ENCODE measurements at regions not wholly inside any gene's neighbourhood (a gene's known extent, or its start where the extent isn't known, plus 50 kb on each side); places are given as distances from the start of the nearest gene placed in this dataset.

DNA sequence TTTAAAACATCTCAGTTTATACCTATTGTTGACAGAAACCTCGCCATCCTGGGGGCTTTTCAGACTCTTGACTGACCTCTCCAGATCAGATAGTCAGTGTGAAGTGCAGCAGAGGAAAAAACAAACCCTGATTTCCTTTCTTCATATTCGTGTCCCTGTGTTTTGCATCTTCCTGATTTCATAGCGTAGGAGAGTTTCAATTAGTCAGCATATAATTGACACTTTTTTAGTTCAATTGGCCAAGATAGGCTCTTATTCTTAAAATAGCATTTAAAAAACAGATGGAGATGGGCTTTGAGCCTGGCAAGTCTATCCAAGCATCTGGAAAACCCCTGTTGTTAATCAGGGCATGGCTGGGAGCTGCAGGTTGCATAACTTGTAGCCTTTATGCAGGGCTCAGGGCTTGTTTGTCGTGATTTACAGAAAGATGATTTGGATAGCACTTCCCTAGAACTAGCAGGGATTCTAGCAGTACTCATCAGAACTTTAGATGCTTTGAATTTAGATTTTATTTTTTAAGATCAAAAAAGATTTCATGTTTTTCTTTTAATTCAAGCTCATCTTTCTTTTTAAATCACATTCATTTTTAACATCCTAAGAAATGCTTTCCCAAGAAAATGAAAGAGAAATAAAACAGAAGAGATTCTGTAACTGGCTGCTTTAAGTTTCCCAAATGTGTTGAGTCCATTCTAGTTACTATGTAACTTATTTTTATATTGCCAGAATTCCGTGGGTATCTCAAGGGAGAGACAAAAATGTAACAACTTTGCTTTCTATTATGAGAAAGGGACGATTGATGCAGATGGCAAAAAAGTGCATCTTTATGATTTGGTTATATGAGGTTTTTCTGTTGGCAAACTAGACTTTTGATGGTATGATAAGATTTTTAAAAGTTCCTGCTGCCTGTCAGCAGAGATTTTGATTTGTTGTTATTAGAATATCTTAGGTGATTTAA, 270.8 kb upstream of the FZD8 start:
- DNase-seq: no peak

DNA sequence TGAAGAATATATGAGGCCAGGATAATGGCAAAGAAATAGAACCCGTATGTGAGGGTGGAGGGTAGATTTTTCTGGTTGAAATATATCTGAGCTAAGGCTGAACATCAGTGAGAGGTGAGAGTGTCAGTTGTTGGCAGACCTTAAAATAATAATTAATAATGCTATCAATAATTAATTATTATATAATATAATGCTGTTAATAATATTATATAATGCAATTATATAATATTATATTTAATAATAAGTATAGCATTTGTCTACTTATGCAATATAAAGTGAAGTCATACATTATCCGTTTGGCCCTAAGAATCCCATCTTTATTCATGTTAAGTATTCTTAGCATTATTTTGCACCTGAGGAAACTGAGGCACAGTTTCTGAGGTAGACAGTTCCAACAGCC, 269.9 kb upstream of the FZD8 start:
- DNase-seq: no peak

DNA sequence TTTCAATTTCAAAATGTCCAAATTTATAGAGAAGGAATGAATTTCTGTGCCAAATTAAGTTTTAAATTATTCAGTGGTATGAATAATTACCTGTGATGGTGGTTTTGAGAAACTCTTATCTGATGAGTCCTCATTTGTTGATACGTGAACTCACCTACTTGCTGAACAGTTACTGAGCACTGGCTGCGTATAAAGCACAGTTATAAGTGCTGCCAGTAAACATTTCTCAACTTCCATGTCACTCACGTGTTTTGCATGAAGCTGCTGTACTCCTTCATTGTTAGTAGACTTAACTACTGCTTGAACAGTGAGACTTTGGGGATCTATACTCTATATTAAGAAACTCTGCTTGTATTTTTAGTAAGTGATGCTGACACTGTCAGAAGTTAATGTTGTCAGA, 269.1 kb upstream of the FZD8 start:
- no peak for DNase-seq

DNA sequence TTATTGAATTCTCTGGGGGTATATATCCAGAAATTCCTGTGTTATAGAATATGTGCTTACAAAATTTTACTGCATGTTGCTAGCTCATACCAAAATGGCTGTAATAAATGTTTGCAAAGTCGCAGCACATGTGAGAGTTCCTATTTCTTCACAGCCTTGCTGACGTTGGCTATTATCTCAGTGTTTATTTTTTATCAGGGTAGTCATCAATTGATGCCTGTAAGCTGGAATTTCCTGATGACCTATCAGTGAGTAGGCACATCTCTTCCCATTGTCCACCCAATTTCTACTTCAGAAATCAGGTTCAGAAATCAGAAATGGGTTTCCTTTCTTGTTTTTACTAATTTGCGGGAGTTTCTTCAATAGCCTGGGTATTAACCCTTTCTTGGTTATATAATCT, 268.1 kb upstream of the FZD8 start:
- no peak for DNase-seq

DNA sequence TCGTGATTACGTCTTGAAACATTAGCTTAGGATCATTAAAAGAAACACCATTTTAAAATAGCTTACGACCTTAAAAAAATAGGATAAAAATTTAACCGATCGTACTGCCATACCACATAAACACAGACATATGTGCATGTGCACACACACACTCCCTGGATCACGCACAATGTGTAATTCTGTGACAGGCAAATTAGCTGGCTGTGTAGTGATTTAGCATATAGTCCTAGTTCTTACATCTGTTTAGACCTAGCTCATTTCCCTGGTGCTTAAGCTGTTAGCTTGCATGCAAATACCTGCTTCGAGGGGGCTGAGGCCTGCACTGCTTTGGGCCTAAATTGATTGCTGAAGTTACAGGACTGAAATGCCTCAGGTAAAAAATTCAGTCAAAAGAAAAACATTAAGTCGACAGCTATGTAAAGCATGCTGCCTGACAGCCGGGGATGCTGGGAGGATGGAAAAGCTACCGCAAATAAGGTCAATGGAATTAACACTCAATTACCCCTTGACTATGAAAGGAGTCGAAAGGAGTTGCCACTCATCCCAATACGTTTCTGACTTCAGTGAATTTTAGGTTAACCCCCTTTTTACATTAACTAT, 267.1 kb upstream of the FZD8 start:
- DNase-seq: no peak

DNA sequence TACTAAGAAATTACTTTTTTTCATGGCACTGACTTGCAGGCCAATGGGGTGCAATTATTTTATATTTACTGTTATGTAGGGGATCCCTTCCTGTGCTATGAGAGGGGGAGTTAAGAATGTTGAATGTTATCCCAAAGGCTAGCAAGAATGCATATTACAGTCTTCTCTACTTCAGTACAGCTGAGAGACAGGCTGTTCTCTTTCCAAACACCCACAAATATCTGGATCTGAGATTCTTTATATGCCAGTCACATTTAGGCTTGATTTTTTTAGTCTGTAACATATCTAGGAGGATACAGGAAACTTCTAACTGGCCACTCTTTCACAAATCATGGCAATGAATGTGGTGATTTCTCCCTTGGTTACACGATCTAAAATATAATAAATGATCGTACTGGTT, 266.4 kb upstream of the FZD8 start:
- DNase-seq: no peak

DNA sequence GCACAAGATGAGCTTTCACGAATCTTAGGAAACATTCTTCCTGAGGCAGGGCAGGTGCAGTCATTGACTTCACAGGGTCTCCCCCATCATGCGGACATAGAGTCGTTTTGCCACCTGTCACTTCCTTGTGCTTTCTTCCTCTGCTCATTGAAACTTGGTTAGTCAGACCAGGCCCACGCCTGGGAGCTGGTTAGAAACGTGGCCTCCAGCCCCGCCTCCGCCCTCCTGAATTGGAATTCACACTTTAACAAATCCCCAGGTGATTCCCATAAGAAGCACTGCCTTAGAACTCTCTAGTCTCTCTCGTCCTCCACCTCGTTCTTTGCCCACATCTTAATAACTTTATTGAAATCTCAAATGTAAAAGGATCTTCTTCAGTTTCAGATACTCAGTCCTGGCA, 265.5 kb upstream of the FZD8 start:
- DNase-seq: no peak

DNA sequence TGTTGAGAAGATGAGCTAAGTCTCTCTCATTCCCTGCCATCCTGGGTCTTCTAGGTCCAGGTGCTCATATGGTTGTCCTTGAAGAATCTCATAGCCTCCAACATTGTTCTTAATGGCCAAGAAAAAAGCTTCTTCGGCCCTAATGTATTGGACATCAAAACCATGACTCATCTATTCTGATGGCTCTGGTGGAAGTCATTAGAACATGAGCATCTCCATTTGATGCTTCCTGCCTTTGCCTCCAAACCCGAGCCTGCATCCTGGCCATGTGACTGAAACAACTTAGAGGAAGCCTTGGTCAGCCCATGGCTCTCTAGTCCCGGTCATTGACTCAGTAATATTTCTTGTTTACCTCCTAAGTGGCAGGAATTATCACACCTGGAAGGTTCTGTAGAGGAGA, 264.1 kb upstream of the FZD8 start:
- no peak for DNase-seq

DNA sequence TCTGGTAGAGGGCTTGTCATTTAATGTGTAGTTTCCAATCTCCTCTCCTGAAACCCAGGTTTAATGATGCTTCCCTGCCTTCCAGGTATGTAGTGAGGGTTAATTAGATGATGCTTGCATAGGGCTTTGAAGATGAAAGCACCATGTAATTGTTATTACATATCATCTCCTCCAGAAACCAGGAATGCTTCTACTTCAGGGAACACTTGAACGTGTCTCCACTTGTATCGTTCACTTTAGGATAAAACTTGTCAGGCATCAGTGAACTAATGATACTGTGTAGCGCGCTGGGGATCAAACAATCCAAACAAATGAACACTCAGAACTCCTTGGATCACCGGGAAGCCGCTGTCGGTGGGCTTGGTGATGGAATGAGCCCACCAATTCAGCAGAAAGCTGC, 260.9 kb upstream of the FZD8 start:
- no peak for DNase-seq

DNA sequence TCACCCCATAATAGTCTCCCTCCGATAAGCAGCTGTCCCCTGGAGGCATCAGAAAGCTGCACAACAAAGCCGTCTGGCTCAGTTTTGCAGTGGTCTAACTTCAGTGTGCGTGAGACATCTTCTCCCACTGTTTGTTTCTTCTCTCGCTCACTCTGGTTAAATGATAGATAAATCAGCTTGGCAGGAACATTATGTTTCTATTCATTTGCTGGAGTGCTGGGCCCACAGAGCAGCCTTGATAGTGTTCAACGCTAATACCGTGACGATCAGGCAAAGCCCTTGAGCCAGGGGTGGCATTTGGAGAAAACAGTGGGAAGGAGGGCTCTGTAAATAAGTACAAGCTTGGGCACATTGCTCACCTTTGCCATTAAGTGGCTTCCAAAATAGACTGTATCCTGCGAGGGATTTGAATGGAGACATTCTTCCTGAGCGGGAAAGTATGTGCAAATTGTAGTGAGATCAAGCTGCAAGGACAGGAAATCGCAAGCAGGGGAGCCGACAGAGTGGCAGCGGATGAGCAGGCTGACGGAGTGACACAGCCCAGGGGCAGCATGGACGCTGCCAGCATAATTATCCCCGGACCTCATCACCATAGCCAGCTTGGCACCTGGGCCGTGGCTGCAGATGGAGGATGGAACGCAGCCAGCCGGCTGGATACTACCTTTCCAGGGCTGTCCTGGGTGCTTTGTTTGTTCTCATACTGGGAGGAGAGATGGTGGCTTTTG, 256.8 kb upstream of the FZD8 start:
- DNase-seq: no peak

DNA sequence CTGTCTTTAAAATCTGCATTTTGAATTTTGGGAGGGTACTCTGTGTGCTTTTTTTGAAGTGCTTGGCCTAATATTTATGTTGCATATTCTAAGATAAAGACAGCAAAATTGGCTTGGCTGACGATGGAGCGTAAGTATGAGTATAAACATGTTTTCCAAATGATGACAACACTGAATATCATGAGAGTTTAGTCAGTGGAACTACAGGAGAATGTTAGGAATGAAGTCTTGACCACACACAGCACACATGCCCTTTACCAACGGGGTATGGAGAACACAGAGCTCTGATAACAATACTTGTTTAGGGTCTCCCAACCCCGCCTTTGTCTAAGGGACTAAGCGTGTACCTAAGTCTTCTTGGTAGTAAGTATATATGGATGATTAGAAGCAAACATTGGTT, 253.9 kb upstream of the FZD8 start:
- no peak for DNase-seq

DNA sequence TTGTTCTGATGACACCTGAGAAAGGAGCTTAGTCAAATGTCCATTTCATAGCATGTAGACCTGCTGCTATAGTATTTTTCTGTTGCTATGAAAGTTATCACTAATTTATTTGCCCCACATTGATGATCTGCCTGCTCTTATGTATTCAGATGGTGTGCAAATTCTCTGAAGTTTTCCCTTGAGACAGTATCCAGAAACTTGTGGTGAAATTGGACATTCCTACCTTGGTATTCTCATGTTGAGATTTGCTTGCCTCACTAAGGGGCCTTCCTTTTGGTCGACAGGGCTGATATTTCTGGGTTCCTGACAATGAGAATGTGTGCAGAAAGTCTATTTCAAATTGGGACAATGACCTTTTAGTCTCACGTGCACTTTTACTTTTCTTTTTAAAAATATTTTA, 253.2 kb upstream of the FZD8 start:
- no peak for DNase-seq

DNA sequence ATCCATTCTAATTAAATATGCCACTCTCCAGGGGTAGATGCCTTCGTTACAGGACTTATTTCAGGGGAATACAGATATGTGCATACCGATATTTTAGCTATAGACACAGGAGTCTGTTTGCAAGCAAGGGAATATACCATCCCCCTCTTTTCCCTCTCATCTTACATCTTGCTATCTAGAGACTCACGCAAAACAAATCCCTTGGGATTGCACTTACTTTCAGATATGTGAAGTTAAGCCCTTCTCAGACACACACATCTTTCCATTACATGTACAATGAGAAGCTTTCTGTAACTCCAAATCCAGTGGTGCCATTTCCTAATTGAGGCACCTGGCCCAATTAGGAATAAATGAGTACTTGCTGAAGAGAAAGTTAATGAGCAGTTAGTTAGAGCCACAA, 250.4 kb upstream of the FZD8 start:
- DNase-seq: no peak

DNA sequence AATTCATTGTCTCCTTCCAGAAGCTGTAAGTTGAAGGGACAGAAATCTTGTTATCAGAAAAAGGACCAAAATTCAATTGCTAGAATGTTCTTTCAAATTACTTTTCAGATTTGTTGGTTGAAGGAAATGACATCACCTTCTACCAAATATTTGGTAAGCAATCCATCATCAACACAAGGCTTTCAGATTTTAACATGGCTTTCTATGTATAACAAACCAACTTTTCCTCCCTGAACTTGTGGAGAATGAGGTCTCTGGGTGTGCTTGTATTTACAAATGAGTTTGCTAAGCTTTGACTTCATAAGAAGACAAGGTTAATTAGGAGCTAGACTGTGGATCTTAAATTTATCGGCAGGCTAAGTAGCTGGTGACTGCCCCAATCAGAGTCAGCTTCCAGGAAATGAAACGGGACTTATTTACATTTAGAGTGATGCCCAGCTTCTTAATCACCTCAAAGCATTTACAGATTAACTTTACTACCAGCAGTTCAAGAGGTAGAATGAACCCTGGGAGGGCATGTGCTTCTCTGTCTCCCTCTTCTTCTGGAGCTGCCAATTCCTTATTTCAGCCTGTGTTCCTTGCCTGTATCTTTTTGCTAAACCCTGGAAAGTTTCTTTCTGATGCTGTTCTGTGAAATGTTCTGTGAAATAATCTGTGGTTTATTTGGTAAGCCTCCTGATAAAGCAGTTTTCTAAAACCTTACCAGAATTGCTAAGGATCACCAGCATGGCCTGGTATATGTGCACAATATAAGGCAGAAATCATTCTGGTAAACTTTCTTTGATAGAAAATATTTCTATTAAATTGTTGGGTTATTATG, 248.8 kb upstream of the FZD8 start:
- no peak for DNase-seq

DNA sequence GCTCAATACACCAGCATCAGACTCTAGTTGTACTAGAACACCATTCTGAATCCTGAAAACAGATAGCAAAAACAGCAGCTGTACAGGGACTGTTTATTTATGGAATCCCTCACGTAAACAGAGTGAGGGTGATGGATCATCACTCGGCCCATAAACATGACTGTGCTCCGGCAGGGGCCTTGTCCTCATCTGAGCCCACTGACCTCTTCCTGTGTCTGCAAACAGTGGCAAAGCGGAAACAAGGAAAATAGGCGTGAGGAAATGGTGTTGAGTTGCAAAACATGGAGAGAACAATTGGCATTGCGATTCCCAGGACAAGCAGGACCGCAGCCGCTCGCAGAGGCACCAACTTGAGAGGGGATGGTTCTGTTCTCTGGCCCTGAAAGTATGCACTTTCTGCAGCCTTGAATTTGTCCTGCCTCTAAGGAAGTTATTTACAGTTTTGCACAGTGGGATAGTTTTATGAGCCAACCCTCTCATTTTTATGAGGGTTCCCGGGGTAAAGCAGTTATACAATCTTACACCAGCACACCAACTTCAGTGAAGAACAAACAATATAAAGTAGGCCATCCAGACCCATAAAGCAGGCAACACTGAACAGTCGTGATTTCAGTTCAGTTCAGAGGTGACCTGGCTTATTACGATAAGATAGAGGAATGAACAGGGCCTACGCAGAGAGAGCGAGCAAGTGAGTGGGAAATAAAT, 248.0 kb upstream of the FZD8 start:
- no peak for DNase-seq

DNA sequence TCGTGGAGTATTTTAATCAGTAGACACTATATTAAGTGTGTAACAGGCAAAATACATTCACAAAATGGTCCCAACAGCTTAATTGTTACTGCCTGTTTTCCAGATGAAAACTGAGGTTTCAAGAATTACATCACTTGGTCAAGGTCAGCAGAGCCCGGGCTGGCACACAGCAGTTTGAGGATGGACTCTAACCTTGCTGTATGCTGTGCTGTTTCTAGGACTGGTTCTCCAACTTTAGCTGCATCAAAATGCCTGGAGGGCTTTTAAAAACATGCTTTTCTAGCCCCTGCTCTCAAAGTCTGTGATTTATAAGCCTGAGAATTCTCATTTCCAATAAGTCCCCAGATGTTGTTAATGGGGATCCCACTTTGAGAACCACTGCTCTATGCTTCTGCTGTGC, 247.1 kb upstream of the FZD8 start:
- no peak for DNase-seq

DNA sequence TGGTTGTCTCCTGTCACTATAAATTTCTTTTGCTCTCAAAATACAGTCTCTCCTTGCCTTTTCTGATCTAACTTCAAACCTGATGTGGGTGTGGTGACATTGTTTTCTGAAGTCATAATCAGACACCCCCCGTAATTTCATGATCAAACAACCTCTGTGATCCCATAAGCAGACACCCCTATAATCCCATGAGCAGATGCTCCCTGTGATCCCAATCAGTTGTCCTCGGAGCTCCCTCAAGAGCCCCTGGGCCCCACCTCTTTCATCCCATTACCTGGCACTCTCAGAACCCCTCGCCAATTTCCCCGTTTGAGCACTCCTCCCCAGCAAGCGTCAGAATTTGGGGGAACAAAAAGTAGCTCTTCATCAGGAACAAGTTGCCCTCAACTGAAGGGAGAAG, 246.3 kb upstream of the FZD8 start:
- DNase-seq: no peak

DNA sequence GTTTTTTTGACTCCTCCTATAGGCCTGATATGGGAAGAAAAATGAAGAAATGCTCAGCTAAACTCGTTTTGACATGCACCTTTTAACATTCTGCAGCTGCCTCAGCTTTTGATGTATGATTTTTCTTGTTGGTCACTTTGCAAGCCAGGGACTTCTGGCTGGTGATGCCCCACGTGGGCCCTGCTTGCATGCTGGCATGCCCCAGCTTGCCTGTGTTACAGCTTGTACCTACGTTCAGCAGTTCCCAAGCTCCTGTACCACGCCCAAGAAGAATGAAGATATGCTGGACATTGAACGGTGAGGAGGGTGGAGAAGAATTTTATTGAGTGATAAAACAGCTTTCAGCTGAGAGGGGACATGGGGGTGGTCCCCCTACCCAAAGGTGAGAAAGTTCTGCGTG, 245.6 kb upstream of the FZD8 start:
- DNase-seq: no peak

DNA sequence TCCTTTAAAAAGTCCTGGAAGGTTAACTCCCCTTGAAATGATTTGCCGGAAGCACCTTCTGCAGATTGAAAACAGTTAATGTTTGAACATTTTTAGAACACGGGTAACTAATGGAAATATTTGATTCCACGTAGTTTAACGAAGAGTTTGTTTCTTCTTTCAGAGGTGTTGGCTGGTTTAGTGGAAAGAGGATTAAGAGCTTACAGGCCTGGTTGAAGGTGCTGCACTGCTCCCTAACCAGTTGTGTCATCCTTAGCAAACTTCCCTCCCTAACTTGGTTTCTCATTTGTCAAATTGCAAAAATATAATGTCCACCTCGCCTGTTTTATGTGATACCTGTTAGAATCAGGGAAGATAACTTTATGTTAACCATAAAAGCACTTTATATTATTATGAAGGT, 243.0 kb upstream of the FZD8 start:
- no peak for DNase-seq

DNA sequence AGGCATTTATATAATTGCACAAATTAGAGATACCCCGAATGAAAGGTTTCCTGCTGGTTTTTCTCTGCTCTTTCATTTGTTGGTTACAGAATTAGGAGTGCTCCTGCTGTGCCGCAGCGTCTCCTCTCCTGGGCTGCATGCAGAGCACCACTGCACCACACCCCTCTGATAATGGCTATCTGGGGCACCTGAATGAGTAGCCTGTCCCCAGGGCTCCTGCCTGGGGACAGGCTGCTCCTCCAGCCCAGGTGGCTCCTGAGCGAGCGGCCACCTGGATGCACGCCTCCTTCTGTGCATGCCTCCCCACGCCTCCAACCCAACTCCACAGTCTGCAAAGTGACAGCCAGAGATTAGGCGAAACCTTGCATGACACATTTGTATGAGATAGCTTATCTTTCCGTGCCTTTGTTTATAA, 242.6 kb upstream of the FZD8 start:
- no peak for DNase-seq

DNA sequence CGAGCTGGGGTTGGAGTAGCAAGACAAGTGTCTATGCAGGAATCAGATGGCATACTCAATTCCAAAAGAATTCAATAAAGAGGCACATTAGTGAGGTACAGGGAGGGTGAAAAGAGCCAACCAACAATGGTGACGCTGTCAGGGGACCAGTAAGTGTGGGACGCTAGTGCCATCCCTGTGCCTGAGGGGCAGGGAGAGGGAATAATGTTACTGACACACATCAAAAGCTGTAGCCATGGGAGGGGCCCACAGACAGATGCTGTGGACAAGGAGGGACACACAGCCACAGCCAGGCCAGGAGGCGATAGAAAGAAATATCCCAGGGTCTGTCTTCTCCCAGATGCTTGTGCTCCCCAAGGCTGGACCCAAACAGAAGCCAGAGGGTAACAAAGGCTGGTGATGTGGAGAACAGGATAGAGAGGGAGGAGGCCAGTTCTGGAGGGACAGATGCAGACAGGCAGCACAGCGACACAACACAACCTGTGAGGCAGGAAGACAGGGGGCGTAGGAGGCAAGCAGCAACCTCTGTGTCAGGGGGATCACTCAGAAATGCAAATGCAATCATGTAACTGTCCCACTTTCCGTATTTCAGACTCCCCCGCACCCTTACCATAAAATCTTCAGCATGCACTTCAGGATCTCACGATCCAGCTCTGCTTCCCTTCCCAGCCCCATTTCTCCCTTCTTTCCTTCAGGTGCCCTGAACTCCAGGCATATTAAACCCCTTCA, 240.5 kb upstream of the FZD8 start:
- DNase-seq: no peak

DNA sequence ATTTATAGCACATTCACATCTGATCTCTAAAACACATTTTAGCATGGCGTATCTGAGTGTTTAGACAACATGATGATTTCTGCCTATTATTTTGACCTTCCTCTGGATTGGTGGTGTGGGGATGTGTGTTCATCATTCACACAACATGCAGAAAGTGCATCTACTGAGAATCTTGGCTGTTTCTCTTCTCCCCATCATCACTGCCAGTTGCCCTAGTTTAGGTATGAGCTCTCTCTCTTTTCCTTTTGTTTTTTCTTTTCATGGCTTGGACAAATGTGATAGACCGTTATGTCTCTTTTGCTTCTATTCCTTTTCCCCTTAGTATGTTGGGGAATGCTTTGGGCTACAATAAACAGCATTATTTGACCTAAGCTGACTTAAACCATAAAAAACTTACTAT, 239.2 kb upstream of the FZD8 start:
- no peak for DNase-seq

Measured in RPMI8226 (cell line).